Endothelial cell (in vitro differentiated cells): ENCODE measurements at regions not wholly inside any gene's neighbourhood (a gene's known extent, or its start where the extent isn't known, plus 50 kb on each side); places are given as distances from the start of the nearest gene placed in this dataset.

Experiments
- DNase-seq: peaks from one replicate; pipeline ENCODE4 v3.0.0; 2021; ENCODE audit warnings: low spot score
- H3K27ac Mint-ChIP-seq: one replicate; pipeline ENCODE4 v1.8.0; 2021; ENCODE audit warnings: mixed read lengths, inconsistent platforms; ENCODE audit not compliant: unreplicated experiment
- H3K27me3 Mint-ChIP-seq: one replicate; pipeline ENCODE4 v1.8.0; 2021; ENCODE audit warnings: mild to moderate bottlenecking, moderate library complexity, mixed read lengths, inconsistent platforms; ENCODE audit not compliant: unreplicated experiment
- H3K36me3 Mint-ChIP-seq: one replicate; pipeline ENCODE4 v1.8.0; 2021; ENCODE audit warnings: mild to moderate bottlenecking, low read depth, mixed read lengths, inconsistent platforms; ENCODE audit not compliant: unreplicated experiment
- H3K4me1 Mint-ChIP-seq: one replicate; pipeline ENCODE4 v1.8.0; 2021; ENCODE audit warnings: mild to moderate bottlenecking, mixed read lengths, inconsistent platforms; ENCODE audit not compliant: unreplicated experiment
- H3K4me3 Mint-ChIP-seq: one replicate; pipeline ENCODE4 v1.8.0; 2021; ENCODE audit warnings: mild to moderate bottlenecking, mixed read lengths, inconsistent platforms; ENCODE audit not compliant: unreplicated experiment
- H3K9me3 Mint-ChIP-seq: one replicate; pipeline ENCODE4 v1.8.0; 2021; ENCODE audit warnings: mixed read lengths, inconsistent platforms; ENCODE audit not compliant: unreplicated experiment
- CTCF ChIP-seq: fragments of 200-600 bp; sonication (generic); IDR thresholded peaks from one replicate; pipeline ENCODE4 v1.5.0; 2021; ENCODE audit warnings: antibody characterized with exemption; ENCODE audit not compliant: unreplicated experiment

GRCh38 chr22:48079505-48080290, 1317.2 kb downstream of the TBC1D22A start:
- peaks cover 12% of the 10 kb centered on the region for H3K27me3 Mint-ChIP-seq
- H3K36me3 Mint-ChIP-seq = peaks cover 4% of the 10 kb centered on the region
- TF ChIP-seq CTCF = no peak
- H3K4me1 Mint-ChIP-seq = peaks cover 3% of the 10 kb centered on the region
- H3K9me3 Mint-ChIP-seq = no peaks in the 10 kb centered on the region
- no peak overlapping the region for H3K4me3 Mint-ChIP-seq
- DNase-seq = no peak
- no peak overlapping the region for H3K27ac Mint-ChIP-seq

GRCh38 chr22:48078825-48079224, 1316.4 kb downstream of the TBC1D22A start:
- peaks cover 3% of the 10 kb centered on the region for H3K4me1 Mint-ChIP-seq
- H3K27me3 Mint-ChIP-seq = peaks cover 12% of the 10 kb centered on the region
- no peak overlapping the region for H3K4me3 Mint-ChIP-seq
- no peaks in the 10 kb centered on the region for H3K9me3 Mint-ChIP-seq
- no peak for DNase-seq
- no peak overlapping the region for H3K27ac Mint-ChIP-seq
- TF ChIP-seq CTCF = no peak
- peaks cover 4% of the 10 kb centered on the region for H3K36me3 Mint-ChIP-seq

GRCh38 chr22:48077699-48078098, 1315.2 kb downstream of the TBC1D22A start:
- DNase-seq = no peak
- peaks cover 4% of the 10 kb centered on the region for H3K36me3 Mint-ChIP-seq
- no peaks in the 10 kb centered on the region for H3K9me3 Mint-ChIP-seq
- H3K27ac Mint-ChIP-seq = no peak overlapping the region
- no peak overlapping the region for H3K4me3 Mint-ChIP-seq
- no peak for TF ChIP-seq CTCF
- peaks cover 8% of the 10 kb centered on the region for H3K4me1 Mint-ChIP-seq
- H3K27me3 Mint-ChIP-seq = peaks cover 12% of the 10 kb centered on the region

GRCh38 chr22:48076008-48076407, 1313.6 kb downstream of the TBC1D22A start:
- Mint-ChIP-seq H3K4me3 (no peak overlapping the region), H3K27me3 (peaks cover 8% of the 10 kb centered on the region), H3K9me3 (no peaks in the 10 kb centered on the region), H3K36me3 (peaks cover 4% of the 10 kb centered on the region), H3K27ac (no peak overlapping the region), H3K4me1 (peaks cover 7% of the 10 kb centered on the region)
- no peak for TF ChIP-seq CTCF
- no peak for DNase-seq

GRCh38 chr22:48075604-48076003, 1313.2 kb downstream of the TBC1D22A start:
- no peak for TF ChIP-seq CTCF
- DNase-seq = no peak
- Mint-ChIP-seq H3K36me3 (peaks cover 4% of the 10 kb centered on the region), H3K27me3 (peaks cover 8% of the 10 kb centered on the region), H3K27ac (no peak overlapping the region), H3K4me3 (no peak overlapping the region), H3K4me1 (peaks cover 7% of the 10 kb centered on the region), H3K9me3 (no peaks in the 10 kb centered on the region)
